ACC112 (cell line): ENCODE measurements at regions not wholly inside any gene's neighbourhood (a gene's known extent, or its start where the extent isn't known, plus 50 kb on each side); places are given as distances from the start of the nearest gene placed in this dataset.

Experiments used
- H2AFZ ChIP-seq: fragments of 200-600 bp; sonication (generic); one replicate; pipeline ENCODE4 v1.6.0; 2017; ENCODE audit warnings: antibody characterized with exemption, low read length; ENCODE audit not compliant: unreplicated experiment
- H3K27ac ChIP-seq: fragments of 200-600 bp; sonication (generic); 2 replicates; pipeline ENCODE4 v1.5.1; 2014; ENCODE audit warnings: low read depth, mild to moderate bottlenecking, antibody characterized with exemption, low read length, moderate library complexity
- H3K27me3 ChIP-seq: fragments of 200-600 bp; sonication (generic); 2 replicates; pipeline ENCODE4 v1.6.1; 2014; ENCODE audit warnings: mild to moderate bottlenecking, antibody characterized with exemption, low read length, moderate library complexity, mixed read lengths; ENCODE audit not compliant: insufficient read depth
- H3K36me3 ChIP-seq: fragments of 200-600 bp; sonication (generic); 2 replicates; pipeline ENCODE4 v1.6.1; 2016; ENCODE audit warnings: mild to moderate bottlenecking, antibody characterized with exemption, low read length, moderate library complexity, mixed read lengths; ENCODE audit not compliant: insufficient read depth
- H3K4me1 ChIP-seq: fragments of 200-600 bp; sonication (generic); one replicate; pipeline ENCODE4 v1.6.1; 2016; ENCODE audit warnings: low read length, mixed read lengths; ENCODE audit not compliant: insufficient read depth, unreplicated experiment, control insufficient read depth
- H3K4me3 ChIP-seq: fragments of 200-600 bp; sonication (generic); 2 replicates; pipeline ENCODE4 v1.5.1; 2014; ENCODE audit warnings: mild to moderate bottlenecking, low read depth, low read length
- H3K79me2 ChIP-seq: fragments of 200-600 bp; sonication (generic); one replicate; pipeline ENCODE4 v1.6.0; 2016; ENCODE audit warnings: low read length; ENCODE audit not compliant: control insufficient read depth, unreplicated experiment, insufficient read depth

DNA sequence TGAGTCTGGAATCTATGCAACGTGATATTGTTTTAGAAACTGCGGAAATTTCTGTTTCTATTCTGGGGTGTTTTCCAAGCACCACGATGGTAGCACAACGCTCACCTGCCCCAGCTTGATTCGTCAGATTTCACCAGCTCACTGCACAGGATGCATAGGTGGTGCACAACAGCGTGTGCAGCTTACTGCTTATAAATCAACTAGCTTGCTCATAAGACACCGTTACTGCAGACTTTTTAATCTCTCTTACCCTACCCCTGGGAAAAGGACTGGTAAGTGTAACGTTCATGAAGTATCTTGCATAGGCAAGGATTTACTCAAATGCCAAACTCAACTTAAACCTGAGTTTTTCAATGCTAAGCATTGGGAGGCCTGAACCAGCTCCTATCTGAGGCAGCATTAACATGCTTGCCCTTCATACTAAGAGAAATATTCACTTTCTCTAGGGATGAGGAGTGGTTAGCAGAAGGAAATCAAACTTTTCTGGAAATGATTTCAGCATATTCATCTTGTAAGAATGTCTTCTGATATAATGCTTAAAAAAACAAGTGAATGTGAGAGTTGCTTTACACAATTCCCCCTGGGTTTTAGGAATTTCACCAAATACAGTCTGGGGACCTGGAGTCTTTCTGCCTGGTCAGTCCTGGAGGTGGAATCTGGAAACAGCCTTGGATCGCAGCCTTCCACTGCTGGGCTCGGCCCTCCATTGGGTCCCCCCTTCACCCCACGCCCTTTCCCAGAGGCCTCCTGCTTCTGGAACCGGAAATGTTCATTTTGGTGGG lies 100.6 kb downstream of the DACT2 start:
- 0 out of 2 replicates have a peak, but pooled peaks cover 4% of the 10 kb centered on the region for H3K27me3 ChIP-seq
- H3K27ac ChIP-seq, result peak overlapping the region; percentile 73
- no peaks in the 10 kb centered on the region for H3K36me3 ChIP-seq
- H2AFZ ChIP-seq, result no peak overlapping the region
- peak overlapping the region; percentile 51 for H3K4me3 ChIP-seq
- H3K79me2 ChIP-seq, result no peaks in the 10 kb centered on the region
- H3K4me1 ChIP-seq, result peaks cover 17% of the 10 kb centered on the region

DNA sequence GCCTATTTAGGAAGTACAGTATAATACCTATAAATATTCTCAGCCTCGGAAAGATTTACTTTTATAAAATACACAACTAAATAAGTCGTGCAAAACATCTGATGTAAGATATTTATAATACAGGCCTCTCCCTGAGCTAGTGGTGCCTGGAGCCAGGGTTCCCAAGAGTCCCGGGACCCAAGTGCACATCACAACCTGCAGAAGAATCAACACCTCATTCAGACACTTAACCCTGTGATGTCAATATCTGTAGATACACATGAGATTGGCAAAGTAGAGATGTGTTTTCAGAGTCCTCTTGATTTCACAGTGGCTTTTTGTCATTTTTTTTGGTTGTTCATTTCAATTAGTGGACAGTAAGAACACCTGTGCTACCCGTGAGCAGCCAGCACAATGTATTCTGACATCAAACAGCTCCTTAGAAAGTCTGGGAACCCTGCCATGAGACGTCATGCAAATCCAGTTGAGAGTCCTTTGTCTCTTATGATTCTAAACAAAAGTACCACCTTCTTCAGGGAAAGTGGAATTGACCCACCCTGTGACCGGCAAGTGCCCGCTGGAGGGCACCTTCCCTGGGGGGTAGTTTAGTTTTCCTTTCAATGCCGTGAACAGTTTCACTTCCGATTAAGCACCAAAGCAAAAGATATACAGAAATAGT lies 101.6 kb downstream of the DACT2 start:
- Histone ChIP-seq H3K27me3 (no peaks in the 10 kb centered on the region), H3K36me3 (no peaks in the 10 kb centered on the region), H3K27ac (no peak overlapping the region), H3K79me2 (no peaks in the 10 kb centered on the region), H3K4me3 (no peak overlapping the region), H3K4me1 (peaks cover 17% of the 10 kb centered on the region), H2AFZ (no peak overlapping the region)

DNA sequence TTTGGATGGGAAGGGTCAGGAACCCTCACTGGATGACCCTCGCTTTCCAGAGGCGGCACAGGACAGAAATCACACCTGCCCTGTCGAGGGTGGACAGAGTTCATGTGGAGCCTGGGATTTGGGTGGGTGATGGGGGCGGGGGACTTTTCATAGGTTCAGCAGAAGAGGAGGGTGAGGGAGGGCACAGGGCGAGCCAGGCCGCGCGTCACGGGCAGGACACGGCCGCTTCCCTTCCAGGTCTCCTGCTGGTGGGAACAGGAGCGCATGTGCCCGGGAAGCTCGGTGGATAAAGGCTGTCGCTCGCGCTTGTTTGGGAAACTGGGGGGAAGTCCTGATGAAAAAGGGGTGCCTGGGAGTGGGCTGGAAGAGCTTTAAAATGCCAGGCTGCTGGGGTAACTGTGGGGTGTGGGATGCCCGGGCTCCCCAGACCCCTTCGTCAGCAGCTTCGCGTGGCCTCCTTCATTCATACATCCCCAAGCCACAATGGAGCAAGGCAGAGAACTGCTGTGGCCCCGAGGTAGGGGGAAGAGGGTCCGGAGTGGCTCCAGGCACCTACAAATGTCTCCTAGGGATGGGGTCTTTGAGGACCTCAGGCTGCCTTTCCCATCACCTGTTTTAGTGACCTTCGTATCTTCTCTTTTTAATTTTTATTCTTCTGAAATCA lies 102.2 kb downstream of the DACT2 start:
- Histone ChIP-seq H3K27ac (no peak overlapping the region), H3K27me3 (no peaks in the 10 kb centered on the region), H3K4me1 (peaks cover 17% of the 10 kb centered on the region), H2AFZ (no peak overlapping the region), H3K4me3 (no peak overlapping the region), H3K79me2 (no peaks in the 10 kb centered on the region), H3K36me3 (no peaks in the 10 kb centered on the region)

DNA sequence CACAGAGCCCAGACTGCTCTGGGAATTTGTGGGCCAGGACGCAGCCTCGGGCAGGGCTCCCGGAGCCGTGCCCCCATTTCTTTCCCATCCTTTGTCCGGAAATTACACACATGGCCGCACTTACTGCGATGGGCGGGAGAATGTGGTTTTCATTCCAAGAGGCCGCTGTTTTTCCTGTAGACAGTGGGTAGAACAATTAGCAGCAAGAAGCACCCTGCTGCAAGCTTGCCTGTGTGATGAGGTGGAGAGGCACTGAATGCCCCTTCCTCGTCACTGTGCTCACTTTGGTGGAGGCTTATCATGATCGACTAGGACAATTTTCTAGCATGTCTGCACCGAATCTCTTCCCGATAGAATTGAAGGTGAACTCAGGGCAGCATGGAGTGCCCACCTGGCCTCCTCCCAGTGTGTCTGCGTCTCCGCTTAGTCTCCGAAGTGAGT lies 102.8 kb downstream of the DACT2 start:
- Histone ChIP-seq H3K4me1 (peaks cover 17% of the 10 kb centered on the region), H3K27me3 (no peaks in the 10 kb centered on the region), H2AFZ (no peak overlapping the region), H3K36me3 (no peaks in the 10 kb centered on the region), H3K4me3 (no peak overlapping the region), H3K79me2 (no peaks in the 10 kb centered on the region), H3K27ac (no peak overlapping the region)

DNA sequence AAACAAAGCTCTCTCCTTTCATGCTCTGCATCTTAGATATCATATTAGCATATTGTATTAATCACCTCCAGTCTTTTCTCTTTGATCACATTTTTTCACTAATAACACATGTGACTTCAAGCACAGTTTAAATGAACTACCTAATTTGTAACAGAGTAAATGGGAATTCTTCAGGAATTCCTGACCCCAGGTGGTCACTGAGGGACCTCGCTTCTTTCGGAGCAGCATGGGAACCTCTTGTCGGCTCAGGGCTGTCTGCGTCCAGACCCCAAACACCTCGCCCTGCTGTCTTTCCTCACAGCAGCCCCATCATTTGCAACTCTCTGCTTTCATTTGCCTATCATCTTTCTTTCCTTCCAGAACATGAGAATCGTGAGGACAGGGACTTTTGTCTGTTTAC lies 103.5 kb downstream of the DACT2 start:
- Histone ChIP-seq H3K27me3 (no peaks in the 10 kb centered on the region), H2AFZ (no peak overlapping the region), H3K27ac (no peak overlapping the region), H3K4me3 (no peak overlapping the region), H3K36me3 (no peaks in the 10 kb centered on the region), H3K4me1 (peaks cover 17% of the 10 kb centered on the region), H3K79me2 (no peaks in the 10 kb centered on the region)

DNA sequence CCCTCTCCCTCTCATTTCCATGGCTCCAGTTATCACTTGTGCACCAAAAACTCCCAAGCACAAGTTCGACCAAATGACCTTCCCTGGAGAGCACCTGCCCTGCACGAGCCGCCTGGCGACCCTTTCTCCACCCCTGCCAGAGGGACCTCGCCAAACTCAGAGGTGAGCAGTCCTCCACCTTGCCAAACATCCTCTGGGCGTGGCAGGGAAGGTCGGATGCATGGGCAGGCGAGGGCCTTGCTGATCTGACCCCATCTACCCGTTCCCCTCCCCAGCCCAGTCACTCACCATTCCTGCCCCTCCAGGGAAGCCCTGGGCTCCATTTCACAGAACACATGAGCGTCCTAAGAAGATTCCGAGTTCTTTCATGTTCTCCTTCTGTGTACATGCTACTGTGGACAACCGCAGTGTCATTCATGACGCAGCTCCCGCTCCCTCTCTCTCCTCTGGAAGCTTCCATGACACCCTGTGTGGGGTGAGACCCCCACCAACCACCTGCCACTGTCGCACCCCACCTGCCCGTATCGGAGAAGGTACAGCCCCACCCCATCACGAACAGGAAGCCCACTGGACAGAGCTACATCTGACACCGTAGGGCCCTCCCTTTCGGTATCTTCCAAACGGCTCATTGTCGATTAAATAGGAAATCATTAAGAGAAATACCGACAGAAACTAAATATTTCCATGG lies 104.3 kb downstream of the DACT2 start:
- peaks cover 17% of the 10 kb centered on the region for H3K4me1 ChIP-seq
- no peaks in the 10 kb centered on the region for H3K36me3 ChIP-seq
- H2AFZ ChIP-seq, result no peak overlapping the region
- H3K27me3 ChIP-seq, result no peaks in the 10 kb centered on the region
- H3K79me2 ChIP-seq, result no peaks in the 10 kb centered on the region
- H3K4me3 ChIP-seq, result no peak overlapping the region
- no peak overlapping the region for H3K27ac ChIP-seq

DNA sequence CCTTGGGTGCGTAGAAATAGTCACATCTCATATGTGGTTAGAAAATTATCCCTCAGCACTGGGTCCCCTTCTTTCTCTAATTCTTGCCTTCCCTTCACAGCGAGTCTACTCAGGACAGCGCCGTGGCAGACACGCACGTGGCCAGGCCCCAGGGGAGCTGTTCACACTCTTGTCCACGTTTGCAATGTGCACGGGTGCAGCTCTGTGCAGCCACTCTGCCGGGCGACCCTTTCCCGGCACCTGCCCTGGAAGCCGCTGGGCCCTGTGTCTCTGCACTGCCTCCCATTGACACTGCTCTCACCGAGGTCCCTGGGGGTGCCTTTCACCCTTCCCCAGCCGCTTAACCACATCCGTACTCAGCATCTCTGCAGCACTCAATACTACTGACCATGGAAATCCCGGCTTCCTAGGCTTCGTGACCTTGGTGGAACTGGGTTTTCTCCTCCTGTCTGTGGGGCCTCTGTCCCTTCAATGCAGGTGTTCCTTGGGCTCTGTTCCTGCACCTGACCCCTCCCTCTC lies 104.9 kb downstream of the DACT2 start:
- no peak overlapping the region for H3K4me3 ChIP-seq
- H2AFZ ChIP-seq, result no peak overlapping the region
- H3K27me3 ChIP-seq, result no peaks in the 10 kb centered on the region
- no peak overlapping the region for H3K27ac ChIP-seq
- H3K36me3 ChIP-seq, result no peaks in the 10 kb centered on the region
- H3K4me1 ChIP-seq, result peaks cover 11% of the 10 kb centered on the region
- H3K79me2 ChIP-seq, result no peaks in the 10 kb centered on the region

DNA sequence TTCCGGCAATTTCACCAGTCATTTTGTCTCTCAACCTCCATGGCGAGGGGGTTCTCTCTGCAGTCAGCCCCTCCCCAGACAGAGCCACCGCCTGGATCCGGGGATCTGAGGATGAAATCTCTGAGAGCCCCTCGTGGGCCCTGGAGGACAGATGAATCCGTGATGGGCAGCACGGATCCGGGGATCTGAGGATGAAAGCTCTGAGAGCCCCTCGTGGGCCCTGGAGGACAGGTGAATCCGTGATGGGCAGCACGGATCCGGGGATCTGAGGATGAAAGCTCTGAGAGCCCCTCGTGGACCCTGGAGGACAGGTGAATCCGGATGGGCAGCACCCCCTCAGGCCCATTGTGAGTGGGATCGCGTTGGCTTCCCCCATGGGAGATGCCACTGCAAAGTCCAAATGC lies 106.5 kb downstream of the DACT2 start:
- Histone ChIP-seq H3K4me1 (no peaks in the 10 kb centered on the region), H3K27ac (no peak overlapping the region), H3K36me3 (no peaks in the 10 kb centered on the region), H3K79me2 (no peaks in the 10 kb centered on the region), H3K4me3 (no peak overlapping the region), H2AFZ (no peak overlapping the region), H3K27me3 (no peaks in the 10 kb centered on the region)

DNA sequence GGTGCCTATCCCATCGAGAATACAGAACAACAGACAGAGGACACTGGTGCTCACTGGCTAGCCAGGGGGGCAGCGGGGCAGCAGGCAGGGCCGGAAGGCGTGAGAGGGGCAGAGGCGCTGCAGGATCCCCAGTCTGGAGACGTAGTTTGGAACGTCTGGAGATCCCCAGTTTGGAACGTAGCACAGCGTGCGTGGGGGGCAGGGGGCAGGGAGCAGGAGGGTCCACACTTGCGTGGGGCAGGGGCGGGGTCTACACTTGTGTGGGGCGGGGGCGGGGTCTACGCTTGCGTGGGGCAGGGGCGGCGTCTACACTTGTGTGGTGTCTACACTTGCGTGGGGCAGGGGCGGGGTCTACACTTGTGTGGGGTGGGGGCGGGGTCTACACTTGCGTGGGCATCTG lies 107.2 kb downstream of the DACT2 start:
- no peaks in the 10 kb centered on the region for H3K4me1 ChIP-seq
- no peak overlapping the region for H3K4me3 ChIP-seq
- no peak overlapping the region for H2AFZ ChIP-seq
- no peak overlapping the region for H3K27ac ChIP-seq
- H3K36me3 ChIP-seq, result no peaks in the 10 kb centered on the region
- no peaks in the 10 kb centered on the region for H3K27me3 ChIP-seq
- H3K79me2 ChIP-seq, result no peaks in the 10 kb centered on the region

DNA sequence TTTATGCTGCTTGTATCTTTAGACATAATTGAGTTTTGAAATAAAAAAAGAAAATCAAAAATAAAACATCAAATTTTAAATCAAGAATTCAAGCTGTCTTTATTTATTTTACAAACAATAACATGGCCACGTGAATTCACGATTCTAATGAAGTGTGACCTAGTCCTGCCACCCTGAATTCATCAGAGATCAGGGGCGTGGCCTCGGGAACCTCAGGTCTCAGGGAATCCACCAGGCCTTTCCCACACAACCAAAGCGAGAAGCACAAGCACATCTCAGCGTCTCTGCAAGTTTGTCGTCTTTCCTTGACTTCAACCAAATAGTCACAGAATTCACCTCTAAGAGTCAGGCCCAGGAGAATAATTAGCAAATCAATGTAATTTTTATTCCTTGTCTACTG lies 107.9 kb downstream of the DACT2 start:
- no peaks in the 10 kb centered on the region for H3K4me1 ChIP-seq
- no peaks in the 10 kb centered on the region for H3K27me3 ChIP-seq
- no peak overlapping the region for H3K27ac ChIP-seq
- H3K79me2 ChIP-seq, result no peaks in the 10 kb centered on the region
- no peak overlapping the region for H2AFZ ChIP-seq
- no peaks in the 10 kb centered on the region for H3K36me3 ChIP-seq
- no peak overlapping the region for H3K4me3 ChIP-seq
